GM12873 (cell line): ENCODE measurements at regions not wholly inside any gene's neighbourhood (a gene's known extent, or its start where the extent isn't known, plus 50 kb on each side); places are given as distances from the start of the nearest gene placed in this dataset.

Experiments
- CTCF ChIP-seq: IDR thresholded peaks from 2 replicates; pipeline ENCODE4 v1.5.1; 2012; ENCODE audit warnings: low read depth, mild to moderate bottlenecking, moderate library complexity, low read length, control low read depth; ENCODE audit not compliant: insufficient read depth; ENCODE audit errors: missing control alignments

- no peak for TF ChIP-seq CTCF
Observed at GRCh38 chr14:106269029-106269428, 742.6 kb downstream of the TMEM121 start.

- no peak for TF ChIP-seq CTCF
Observed at GRCh38 chr14:106269451-106270204, 743.2 kb downstream of the TMEM121 start.

- TF ChIP-seq CTCF = no peak
Observed at GRCh38 chr14:106276326-106277267, 750.2 kb downstream of the TMEM121 start.

GRCh38 chr14:106277503-106277902, 751.1 kb downstream of the TMEM121 start:
- peak; percentile 73 for TF ChIP-seq CTCF

GRCh38 chr14:106280876-106281275, 754.5 kb downstream of the TMEM121 start:
- TF ChIP-seq CTCF = no peak

GRCh38 chr14:106286697-106287290, 760.4 kb downstream of the TMEM121 start:
- peak; percentile 60 for TF ChIP-seq CTCF

GRCh38 chr14:106287506-106287905, 761.1 kb downstream of the TMEM121 start:
- no peak for TF ChIP-seq CTCF
